ENCODE measurements at regions not wholly inside any gene's neighbourhood (a gene's known extent, or its start where the extent isn't known, plus 50 kb on each side); places are given as distances from the start of the nearest gene placed in this dataset.
"Not testable (repeated sequence)": the region's sequence is repeated elsewhere in the genome, so short reads cannot be mapped to it uniquely, and the experiment has no call there.

- ATAC-seq (ENCODE audit: low FRiP score) (no peak), DNase-seq (ENCODE audit: low spot score) (no peak)
- TF ChIP-seq CTCF (IDR thresholded peaks at IDR 0.05): no peak
These were observed 161.3 kb downstream of the SOX4 start for GRCh38 chr6:21754891-21755290.

GRCh38 chr6:21756487-21756886, 162.9 kb downstream of the SOX4 start:
- ATAC-seq (ENCODE audit: low FRiP score) (no peak), DNase-seq (ENCODE audit: low spot score) (no peak)
- TF ChIP-seq CTCF (IDR thresholded peaks at IDR 0.05): no peak

GRCh38 chr6:21757392-21757791, 163.8 kb downstream of the SOX4 start:
- DNase-seq (ENCODE audit: low spot score); ATAC-seq (ENCODE audit: low FRiP score): not testable (repeated sequence)

- DNase-seq (ENCODE audit: low spot score) (no peak), ATAC-seq (ENCODE audit: low FRiP score) (no peak)
- TF ChIP-seq CTCF (IDR thresholded peaks at IDR 0.05): no peak
These were observed 166.2 kb downstream of the SOX4 start for GRCh38 chr6:21759721-21760120.

- not testable (repeated sequence) for DNase-seq (ENCODE audit: low spot score); ATAC-seq (ENCODE audit: low FRiP score)
These were observed 167.6 kb downstream of the SOX4 start for GRCh38 chr6:21761053-21761730.

- DNase-seq (ENCODE audit: low spot score): no peak
- no peak for ATAC-seq (ENCODE audit: low FRiP score)
- no peak for TF ChIP-seq CTCF (IDR thresholded peaks at IDR 0.05)
These were observed 171.4 kb downstream of the SOX4 start for GRCh38 chr6:21764989-21765388.

- ATAC-seq (ENCODE audit: low FRiP score) (peak; percentile 41), DNase-seq (ENCODE audit: low spot score) (no peak)
- TF ChIP-seq CTCF (IDR thresholded peaks at IDR 0.05): no peak
These were observed 174.5 kb downstream of the SOX4 start for GRCh38 chr6:21767891-21768648.

GRCh38 chr6:21769405-21769861, 175.9 kb downstream of the SOX4 start:
- DNase-seq (ENCODE audit: low spot score): no peak
- no peak for TF ChIP-seq CTCF (IDR thresholded peaks at IDR 0.05)
- ATAC-seq (ENCODE audit: low FRiP score): peak; percentile 91

Data from omental fat pad (tissue), 3 donors.